HG03521 (cell line): ENCODE measurements at regions not wholly inside any gene's neighbourhood (a gene's known extent, or its start where the extent isn't known, plus 50 kb on each side); places are given as distances from the start of the nearest gene placed in this dataset.
"Not testable (repeated sequence)": the region's sequence is repeated elsewhere in the genome, so short reads cannot be mapped to it uniquely, and the experiment has no call there.

Source experiments
- ATAC-seq: cut with Tn5 transposase; IDR thresholded peaks from one replicate; pipeline ENCODE4 v1.9.1; 2021; ENCODE audit warnings: mild to moderate bottlenecking, moderate library complexity; ENCODE audit not compliant: unreplicated experiment

DNA sequence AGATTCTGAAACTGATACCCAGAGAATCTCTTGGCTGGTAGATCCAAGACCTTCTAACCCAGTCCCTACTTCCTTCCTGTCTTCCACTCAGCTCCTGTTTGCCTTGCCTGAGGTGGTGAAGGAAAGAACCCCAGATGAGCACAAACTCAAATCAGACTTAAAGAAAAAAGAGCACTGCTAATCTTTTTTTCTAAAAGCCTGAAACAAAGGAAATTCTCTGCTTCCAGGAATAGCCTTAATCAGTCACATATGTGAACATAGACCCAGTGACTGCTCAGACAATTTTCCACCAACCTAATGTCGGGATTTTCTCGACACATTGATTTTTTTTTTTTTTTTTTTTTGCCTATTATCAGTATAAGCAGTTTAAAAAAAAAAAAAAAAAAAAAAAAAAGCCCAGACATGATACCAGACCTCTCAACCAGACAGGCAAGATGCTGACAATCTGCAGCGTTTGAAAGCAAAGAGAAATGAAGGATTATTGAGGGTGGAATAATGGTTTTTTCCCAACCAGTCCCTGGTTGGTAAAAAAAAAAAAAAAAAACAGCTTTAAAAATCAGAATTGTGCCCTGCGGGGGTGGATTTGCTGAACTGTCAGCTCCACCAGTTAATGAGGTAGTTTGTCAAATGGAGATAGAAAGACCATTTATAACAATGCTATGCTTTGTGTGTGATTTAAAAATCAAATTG is 256.8 kb upstream of the RARB start:
- no peak for ATAC-seq

- no peak for ATAC-seq
Observed at GRCh38 chr3:25171897-25172296, 256.2 kb upstream of the RARB start.

- ATAC-seq, result no peak
Observed at GRCh38 chr3:25173606-25174005, 254.5 kb upstream of the RARB start.

- ATAC-seq, result no peak
Observed at GRCh38 chr3:25174251-25174650, 253.8 kb upstream of the RARB start.

GRCh38 chr3:25177041-25177440 is 251.0 kb upstream of the RARB start:
- ATAC-seq, result no peak

GRCh38 chr3:25178672-25179071 is 249.4 kb upstream of the RARB start:
- ATAC-seq, result no peak

- no peak for ATAC-seq
Observed at GRCh38 chr3:25181096-25181495, 247.0 kb upstream of the RARB start.

DNA sequence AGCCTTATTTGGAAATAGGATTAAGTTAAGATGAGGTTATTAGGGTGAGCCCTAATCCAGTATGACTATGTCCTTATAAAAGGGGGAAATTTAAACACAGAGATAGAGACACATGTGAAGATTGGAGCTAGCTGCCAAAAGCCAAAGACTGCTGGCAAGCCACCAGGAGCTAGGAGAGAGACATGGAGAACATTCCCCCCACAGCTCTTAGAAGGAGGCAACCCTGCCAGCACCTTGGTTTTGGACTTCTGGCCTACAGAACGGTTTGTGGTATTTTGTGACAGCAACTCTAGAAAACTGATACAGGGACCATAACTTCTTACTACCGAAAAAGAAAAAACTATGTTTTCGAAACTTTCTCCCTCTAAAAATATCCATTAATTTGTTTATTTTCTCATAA is 245.3 kb upstream of the RARB start:
- no peak for ATAC-seq

DNA sequence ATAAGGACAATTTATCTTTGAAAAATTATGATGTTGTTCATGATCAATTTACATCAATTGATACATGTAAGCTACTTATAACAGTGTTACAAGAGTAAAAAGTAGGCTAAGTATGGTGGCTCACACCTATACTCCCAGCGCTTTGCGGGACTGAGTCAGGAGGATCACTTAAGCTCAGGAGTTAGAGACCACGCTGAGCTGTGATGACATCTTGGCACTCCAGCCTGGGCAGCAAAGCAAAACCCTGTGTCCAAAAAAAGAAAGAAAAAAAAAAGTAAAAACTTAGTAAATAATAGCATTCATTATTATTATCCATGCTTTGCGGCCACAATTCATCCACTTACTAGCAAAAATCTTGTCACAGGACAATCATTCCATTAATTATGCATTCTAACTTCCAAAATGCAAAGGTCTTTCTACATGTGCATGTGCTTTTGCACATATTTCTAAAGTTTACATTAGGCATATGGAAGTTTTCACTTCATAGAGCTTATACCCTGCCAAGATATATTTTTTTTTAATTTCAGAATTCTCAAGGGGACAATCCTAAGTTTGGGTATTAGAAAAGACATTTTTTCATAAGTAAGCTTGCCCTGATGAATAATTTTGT is 243.3 kb upstream of the RARB start:
- ATAC-seq, result no peak

- no peak for ATAC-seq
Observed at GRCh38 chr3:25191673-25192072, 236.4 kb upstream of the RARB start.

- ATAC-seq, result not testable (repeated sequence)
Observed at GRCh38 chr3:25199567-25199966, 228.5 kb upstream of the RARB start.

- ATAC-seq, result no peak
Observed at GRCh38 chr3:25212736-25213135, 215.3 kb upstream of the RARB start.

DNA sequence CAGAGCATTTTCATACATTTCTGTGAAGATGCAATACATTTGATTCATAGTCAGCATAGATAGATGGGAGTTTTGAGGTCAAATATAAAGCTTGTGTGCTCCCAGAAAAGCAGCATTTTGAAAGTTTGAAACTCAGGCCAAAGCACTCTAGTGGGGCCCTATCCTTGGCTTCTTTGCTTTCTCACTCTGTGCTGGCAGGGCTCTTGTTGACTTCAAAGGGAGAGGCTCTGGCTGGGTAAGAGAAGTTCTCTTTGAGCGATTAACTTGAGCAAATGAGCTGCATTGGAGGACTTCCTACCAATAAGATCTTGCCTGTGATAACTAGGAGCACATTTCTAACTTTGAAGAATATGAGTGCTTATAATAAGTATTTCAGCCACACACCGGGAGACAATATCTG is 214.0 kb upstream of the RARB start:
- no peak for ATAC-seq

DNA sequence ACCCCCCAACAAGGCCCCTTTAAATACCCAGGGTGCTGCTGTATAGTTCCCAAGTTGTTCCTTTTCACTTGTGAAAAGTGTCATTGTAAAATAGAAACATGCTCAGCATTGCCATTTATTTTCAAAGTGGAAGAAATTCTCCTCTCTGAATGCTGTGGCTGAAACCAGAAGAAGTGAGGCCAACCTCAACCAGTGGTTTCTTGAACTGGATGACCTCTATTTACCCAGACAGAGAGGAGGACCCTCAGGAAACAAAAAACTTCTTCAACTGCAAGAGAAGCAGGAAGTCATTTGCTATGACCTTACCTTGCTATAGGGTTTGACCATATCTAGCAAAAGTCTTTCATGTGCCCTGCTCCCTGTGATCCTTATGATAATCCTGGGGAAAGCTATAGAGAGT is 209.7 kb upstream of the RARB start:
- ATAC-seq, result no peak

DNA sequence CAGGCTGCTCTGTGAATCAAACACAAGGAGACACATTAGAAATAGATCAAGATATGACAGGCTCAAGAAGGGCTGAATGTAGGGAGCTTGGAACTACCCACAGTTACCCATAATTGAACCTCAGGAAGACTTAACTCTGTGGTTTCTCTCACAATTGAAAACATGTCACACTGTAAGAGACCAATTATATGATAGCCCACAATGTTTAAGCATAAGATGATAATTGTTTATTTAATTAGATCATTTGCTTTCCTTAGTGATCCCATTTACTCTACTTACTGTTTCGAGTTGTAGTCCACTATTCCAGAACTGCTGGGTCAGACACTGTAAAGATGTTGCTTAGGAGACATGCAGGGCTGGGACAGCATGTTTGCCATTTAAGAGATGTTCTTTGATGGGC is 201.3 kb upstream of the RARB start:
- ATAC-seq, result no peak

DNA sequence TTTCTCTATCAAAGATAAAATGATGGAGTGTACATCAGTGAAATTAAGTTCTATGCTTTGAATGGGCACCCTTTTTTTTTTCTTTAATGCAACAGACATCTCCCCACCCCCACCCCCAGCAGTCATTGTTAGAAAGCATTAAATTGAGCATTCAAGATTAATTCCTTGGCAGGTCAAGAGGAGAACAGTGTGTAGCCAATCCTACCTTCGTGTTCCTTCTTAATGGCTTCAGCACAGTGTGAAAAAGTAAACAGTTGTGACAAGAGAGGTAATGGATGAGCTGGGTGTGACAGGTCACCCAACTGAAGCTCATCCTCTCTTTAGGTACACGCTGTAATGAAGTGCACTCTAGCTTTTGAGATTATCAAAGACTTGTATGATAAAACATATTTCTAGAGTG is 198.5 kb upstream of the RARB start:
- ATAC-seq, result no peak

DNA sequence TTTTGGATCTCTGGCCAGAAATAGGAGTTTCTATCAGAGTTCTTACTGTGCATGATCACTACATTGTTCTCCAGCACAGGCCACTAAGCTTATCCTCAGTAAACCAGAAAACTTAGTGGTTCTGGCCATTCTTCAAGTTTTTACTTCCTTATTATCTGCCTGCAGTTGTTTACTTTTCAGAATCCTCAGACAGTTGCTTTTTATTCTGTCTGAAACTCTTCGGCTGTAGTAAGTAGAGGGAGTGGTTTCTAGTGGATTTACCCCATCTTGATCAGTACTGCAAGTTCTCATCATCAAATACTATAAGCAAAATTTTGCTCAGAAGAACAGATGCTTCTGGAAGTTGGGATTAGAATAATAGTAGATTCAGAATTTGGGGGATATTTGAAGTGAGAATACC is 193.0 kb upstream of the RARB start:
- ATAC-seq, result no peak

DNA sequence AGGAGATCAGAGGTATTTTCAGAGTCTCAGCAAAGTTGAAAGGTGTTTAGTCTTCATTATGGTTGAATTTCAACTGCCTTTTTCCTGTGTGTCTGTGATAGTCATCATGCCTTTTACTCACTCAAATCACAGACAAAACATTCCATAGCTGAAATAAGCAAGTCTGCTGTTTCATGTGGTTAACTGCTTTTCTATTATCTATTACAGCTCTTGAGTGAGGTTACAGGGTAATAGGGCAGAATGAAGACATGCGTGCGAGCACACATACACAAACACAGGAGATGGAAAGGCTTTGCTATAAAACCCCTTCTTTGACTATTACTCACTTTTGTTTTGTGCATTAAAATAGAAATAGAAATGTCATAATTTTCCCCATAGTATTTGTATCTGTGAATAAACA is 192.6 kb upstream of the RARB start:
- no peak for ATAC-seq

DNA sequence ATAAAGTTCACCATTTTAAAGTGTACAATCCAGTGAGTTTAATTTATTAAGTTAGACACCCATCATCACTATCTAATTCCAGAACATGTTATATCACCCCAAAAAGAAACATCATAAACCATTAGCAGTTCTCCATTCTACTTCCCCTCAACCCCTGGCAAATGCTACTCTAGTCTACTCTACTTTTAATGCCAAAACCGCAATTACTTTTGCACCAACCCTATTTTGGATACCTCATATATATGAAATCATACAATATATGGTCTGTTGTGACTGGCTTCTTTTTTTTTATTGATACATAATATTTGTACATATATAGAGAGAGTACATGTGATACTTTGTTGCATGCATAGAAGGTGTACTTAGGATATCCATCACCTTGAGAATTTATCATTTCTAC is 190.5 kb upstream of the RARB start:
- no peak for ATAC-seq

DNA sequence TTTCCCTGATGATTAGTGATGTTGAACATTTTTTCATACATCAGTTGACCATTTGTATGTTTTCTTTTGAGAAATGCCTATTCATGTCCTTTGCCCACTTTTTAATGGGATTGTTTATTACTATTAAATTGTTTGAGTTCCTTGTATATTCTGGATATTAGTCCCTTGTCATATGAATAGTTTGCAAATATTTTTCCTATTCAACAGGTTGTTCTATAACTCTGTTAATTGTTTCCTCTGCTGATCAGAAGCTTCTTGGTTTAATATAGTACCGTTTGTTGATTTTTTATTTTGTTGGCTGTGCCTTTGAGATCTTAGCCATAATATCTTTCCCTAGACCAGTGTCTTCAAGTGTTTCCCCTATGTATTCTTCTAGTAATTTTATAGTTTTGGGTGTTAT is 189.0 kb upstream of the RARB start:
- ATAC-seq, result no peak

DNA sequence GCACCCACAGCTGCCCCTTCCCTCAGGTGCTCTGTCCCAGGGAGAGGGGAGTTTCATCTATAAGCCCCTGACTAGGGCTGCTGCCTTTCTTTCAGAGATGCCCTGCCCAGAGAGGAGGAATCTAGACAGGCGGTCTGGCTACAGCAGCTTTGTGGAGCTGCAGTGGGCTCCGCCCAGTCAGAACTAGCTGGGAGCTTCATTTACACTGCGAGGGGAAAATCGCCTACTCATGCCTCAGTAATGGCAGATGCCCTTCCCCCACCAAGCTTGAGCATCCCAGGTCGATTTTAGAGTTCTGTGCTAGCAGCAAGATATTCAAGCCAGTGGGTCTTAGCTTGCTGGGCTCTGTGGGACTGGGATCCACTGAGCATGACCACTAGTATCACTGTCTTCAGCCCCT is 181.2 kb upstream of the RARB start:
- ATAC-seq, result no peak

DNA sequence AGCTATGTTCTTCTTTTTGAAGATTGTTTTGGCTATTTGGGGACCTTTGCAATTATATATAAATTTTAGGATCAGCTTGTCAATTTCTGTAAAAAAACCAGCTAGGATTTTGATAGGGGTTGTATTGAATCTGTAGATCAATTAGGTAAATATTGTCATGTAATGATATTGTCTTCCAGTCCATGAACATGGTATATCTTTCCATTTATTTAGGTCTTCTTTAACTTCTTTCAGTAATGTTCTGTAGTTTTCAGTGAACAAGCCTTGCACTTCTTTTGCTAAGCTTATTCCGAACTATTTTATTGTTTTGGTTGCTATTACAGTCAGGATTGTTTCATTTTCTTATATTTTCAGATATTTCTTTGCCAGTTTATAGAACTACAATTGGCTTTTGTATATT is 175.8 kb upstream of the RARB start:
- no peak for ATAC-seq

DNA sequence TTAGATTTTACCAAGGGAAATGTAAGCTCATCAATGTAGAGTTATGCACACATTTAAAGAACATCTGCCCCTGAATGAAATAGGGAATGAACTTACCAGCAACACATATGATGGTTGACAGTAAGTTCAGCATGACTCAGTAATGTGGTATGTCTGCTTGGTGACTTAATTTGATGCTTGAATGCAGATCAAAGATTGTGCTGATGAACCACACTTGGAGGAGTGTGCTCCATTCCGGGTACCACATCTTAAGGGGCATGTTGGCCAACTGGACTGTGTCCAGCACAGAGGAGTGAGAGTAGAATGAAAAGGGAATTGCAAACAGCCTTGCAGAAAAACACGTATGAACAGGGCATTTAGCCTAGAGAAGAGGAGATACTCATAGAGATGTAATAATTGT is 171.0 kb upstream of the RARB start:
- ATAC-seq, result no peak
